ENCODE measurements at regions not wholly inside any gene's neighbourhood (a gene's known extent, or its start where the extent isn't known, plus 50 kb on each side); places are given as distances from the start of the nearest gene placed in this dataset.

GRCh38 chr10:64829888-64830412 lies 1308.7 kb downstream of the REEP3 start:
- DNase-seq (ENCODE audit: low spot score): no peak
- no peak overlapping the region for H3K27ac ChIP-seq
- TF ChIP-seq, protein P1, sequence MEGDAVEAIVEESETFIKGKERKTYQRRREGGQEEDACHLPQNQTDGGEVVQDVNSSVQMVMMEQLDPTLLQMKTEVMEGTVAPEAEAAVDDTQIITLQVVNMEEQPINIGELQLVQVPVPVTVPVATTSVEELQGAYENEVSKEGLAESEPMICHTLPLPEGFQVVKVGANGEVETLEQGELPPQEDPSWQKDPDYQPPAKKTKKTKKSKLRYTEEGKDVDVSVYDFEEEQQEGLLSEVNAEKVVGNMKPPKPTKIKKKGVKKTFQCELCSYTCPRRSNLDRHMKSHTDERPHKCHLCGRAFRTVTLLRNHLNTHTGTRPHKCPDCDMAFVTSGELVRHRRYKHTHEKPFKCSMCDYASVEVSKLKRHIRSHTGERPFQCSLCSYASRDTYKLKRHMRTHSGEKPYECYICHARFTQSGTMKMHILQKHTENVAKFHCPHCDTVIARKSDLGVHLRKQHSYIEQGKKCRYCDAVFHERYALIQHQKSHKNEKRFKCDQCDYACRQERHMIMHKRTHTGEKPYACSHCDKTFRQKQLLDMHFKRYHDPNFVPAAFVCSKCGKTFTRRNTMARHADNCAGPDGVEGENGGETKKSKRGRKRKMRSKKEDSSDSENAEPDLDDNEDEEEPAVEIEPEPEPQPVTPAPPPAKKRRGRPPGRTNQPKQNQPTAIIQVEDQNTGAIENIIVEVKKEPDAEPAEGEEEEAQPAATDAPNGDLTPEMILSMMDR (conservative IDR thresholded peaks at IDR 0.05; ENCODE audit: low read depth): no peak
- ChIA-PET CTCF (no interaction called here), POLR2A (ENCODE audit: low non-redundant PET) (no interaction called here)

DNA sequence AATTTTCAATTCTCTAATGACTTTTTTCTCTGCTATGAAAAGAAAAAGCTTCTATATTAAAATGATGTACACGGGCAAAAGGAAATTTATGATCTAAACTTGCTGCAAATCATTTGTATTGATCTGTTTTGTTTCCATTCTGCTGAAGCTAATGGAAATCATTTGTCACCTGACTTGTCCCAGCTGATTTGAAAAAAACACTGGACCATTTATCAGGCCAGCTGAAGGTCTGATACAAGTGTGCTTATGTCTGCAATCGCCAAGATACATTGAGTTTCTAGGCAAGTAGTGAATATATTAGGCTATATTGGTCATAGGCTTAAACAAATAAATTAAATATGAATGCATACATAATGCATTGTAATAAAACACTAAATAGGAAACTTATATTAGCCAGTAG lies 1309.7 kb downstream of the REEP3 start:
- TF ChIP-seq, protein P1 (conservative IDR thresholded peaks at IDR 0.05; ENCODE audit: low read depth): no peak
- no peak for DNase-seq (ENCODE audit: low spot score)
- CTCF ChIA-PET: interaction anchor here (0.5 to 0.6 kb wide), 2 partner anchors 405 to 762 kb away, joined by 3 to 4 read pairs; no protein-coding TSS in a partner anchor
- POLR2A ChIA-PET (ENCODE audit: low non-redundant PET): no interaction called here
- H3K27ac ChIP-seq: no peak overlapping the region

- ChIA-PET CTCF (interaction anchor here (0.6 kb wide), 1 partner anchor 68 kb away, joined by 3 read pairs; no protein-coding TSS in a partner anchor), POLR2A (ENCODE audit: low non-redundant PET) (no interaction called here)
- H3K27ac ChIP-seq: no peak overlapping the region
- no peak for DNase-seq (ENCODE audit: low spot score)
- TF ChIP-seq, protein P1 (conservative IDR thresholded peaks at IDR 0.05; ENCODE audit: low read depth): no peak
Measured at GRCh38 chr10:64840341-64840740, 1319.1 kb downstream of the REEP3 start.

DNA sequence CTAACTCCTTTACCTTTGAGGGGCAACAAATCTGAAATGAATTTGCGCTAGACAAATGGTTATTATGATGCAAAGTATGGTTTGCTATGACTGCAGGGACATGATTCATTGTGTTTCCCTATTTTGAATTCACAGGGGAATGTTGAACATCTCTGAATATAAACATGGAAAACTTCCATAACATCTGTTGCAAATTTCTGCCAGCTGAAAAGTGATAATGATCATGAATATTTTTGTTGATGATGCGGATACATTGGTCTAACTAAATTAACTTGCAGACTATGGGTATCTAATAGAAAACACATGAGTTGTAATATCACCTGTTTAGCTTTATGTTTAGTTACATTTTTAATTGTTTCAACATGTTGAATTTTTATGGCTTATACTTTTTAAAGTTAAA lies 1325.5 kb downstream of the REEP3 start:
- no peak overlapping the region for H3K27ac ChIP-seq
- CTCF ChIA-PET: no interaction called here
- DNase-seq (ENCODE audit: low spot score): no peak
- TF ChIP-seq, protein P1 (conservative IDR thresholded peaks at IDR 0.05; ENCODE audit: low read depth): no peak
- POLR2A ChIA-PET (ENCODE audit: low non-redundant PET): no interaction called here

DNA sequence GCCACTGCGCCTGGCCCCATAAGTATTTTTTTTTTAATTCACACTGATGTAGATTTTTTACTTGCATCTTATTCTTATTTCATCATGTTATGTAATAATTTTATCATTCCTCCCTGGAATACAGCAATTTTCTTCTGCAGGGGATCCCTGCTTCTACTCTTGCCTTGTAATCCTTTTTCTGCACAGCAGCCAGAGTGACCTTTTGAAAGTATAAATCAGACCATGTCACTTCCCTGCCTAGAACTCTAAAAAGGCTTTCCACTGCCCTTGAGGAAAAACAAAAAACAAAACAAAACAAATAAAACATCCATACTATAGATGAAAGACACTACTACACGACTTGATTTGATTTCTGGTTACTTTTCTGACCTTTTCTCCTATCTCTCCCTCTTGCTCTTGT lies 1334.7 kb downstream of the REEP3 start:
- POLR2A ChIA-PET (ENCODE audit: low non-redundant PET): no interaction called here
- DNase-seq (ENCODE audit: low spot score): no peak
- TF ChIP-seq, protein P1 (conservative IDR thresholded peaks at IDR 0.05; ENCODE audit: low read depth): no peak
- CTCF ChIA-PET: interaction anchor here (0.7 kb wide), 1 partner anchor 73 kb away, joined by 6 read pairs; no protein-coding TSS in a partner anchor
- no peak overlapping the region for H3K27ac ChIP-seq

DNA sequence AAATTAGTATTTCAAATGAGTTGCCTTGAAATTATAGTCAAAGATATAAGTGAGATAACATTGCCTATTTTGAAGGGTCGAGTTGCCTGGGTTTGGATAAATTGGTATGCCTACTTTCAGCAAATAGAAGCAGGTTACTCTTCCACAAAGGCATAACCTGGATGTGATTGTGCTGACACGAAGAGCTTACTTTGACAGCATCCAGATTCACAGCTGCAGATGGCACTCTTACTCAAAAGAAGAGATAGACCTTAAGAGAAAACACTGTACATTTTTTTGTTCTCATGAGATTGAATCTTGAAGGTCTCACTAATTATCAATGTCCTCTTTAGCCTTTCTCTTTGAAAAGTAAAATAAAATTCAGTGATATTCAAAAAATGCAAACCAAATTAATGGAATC lies 1338.7 kb downstream of the REEP3 start:
- H3K27ac ChIP-seq: no peak overlapping the region
- TF ChIP-seq, protein P1 (conservative IDR thresholded peaks at IDR 0.05; ENCODE audit: low read depth): no peak
- CTCF ChIA-PET: no interaction called here
- POLR2A ChIA-PET (ENCODE audit: low non-redundant PET): no interaction called here
- DNase-seq (ENCODE audit: low spot score): no peak

All from RWPE1 (cell line).